WERI-Rb-1 (cell line): ENCODE measurements at regions not wholly inside any gene's neighbourhood (a gene's known extent, or its start where the extent isn't known, plus 50 kb on each side); places are given as distances from the start of the nearest gene placed in this dataset.

Source experiments
- DNase-seq: peaks from one replicate; pipeline ENCODE4 v3.0.0-alpha.2; 2020
- H3K27ac ChIP-seq: fragments of 250-450 bp; sonication (Bioruptor Pico); 2 replicates; pipeline ENCODE4 v1.5.1; 2020; ENCODE audit warnings: mild to moderate bottlenecking, moderate library complexity
- H3K27me3 ChIP-seq: fragments of 250-450 bp; sonication (Bioruptor Pico); 2 replicates; pipeline ENCODE4 v1.5.1; 2021; ENCODE audit warnings: mild to moderate bottlenecking, low read depth, moderate library complexity; ENCODE audit not compliant: insufficient read depth, severe bottlenecking
- H3K36me3 ChIP-seq: fragments of 250-450 bp; sonication (Bioruptor Pico); 2 replicates; pipeline ENCODE4 v1.5.1; 2020; ENCODE audit warnings: mild to moderate bottlenecking, moderate library complexity
- H3K4me3 ChIP-seq: 2 replicates; pipeline ENCODE4 v1.5.1; 2011; ENCODE audit warnings: low read depth, mild to moderate bottlenecking, control low read depth, low read length
- H3K9me3 ChIP-seq: fragments of 250-450 bp; sonication (Bioruptor Pico); 2 replicates; pipeline ENCODE4 v1.5.1; 2021; ENCODE audit warnings: mild to moderate bottlenecking, moderate library complexity; ENCODE audit not compliant: severe bottlenecking
- CTCF ChIP-seq: IDR thresholded peaks from 2 replicates; pipeline ENCODE4 v1.5.1; 2011; ENCODE audit warnings: low read depth, mild to moderate bottlenecking, control low read depth, inconsistent platforms, low read length

GRCh38 chr13:30105381-30105780 lies 202.0 kb downstream of the KATNAL1 start:
- peak; percentile 28 for DNase-seq

GRCh38 chr13:30103161-30103840 lies 204.1 kb downstream of the KATNAL1 start:
- no peak for DNase-seq
- Histone ChIP-seq H3K27ac (no peak overlapping the region), H3K36me3 (no peaks in the 10 kb centered on the region), H3K4me3 (no peak overlapping the region), H3K27me3 (no peaks in the 10 kb centered on the region), H3K9me3 (no peaks in the 10 kb centered on the region)
- no peak for TF ChIP-seq CTCF

More at GRCh38 chr13:30105381-30105780, 202.0 kb downstream of the KATNAL1 start:
- Histone ChIP-seq H3K4me3 (no peak overlapping the region), H3K9me3 (no peaks in the 10 kb centered on the region), H3K27ac (no peak overlapping the region), H3K36me3 (no peaks in the 10 kb centered on the region), H3K27me3 (no peaks in the 10 kb centered on the region)
- peak; percentile 35; the same call in 1 of the 2 replicates for TF ChIP-seq CTCF

- Histone ChIP-seq H3K36me3 (no peaks in the 10 kb centered on the region), H3K9me3 (no peaks in the 10 kb centered on the region), H3K27ac (no peak overlapping the region), H3K27me3 (no peaks in the 10 kb centered on the region), H3K4me3 (no peak overlapping the region)
- DNase-seq, result no peak
- TF ChIP-seq CTCF, result no peak
Observed at GRCh38 chr13:30100226-30100625, 207.1 kb downstream of the KATNAL1 start.

- Histone ChIP-seq H3K36me3 (no peaks in the 10 kb centered on the region), H3K9me3 (no peaks in the 10 kb centered on the region), H3K4me3 (no peak overlapping the region), H3K27me3 (no peaks in the 10 kb centered on the region), H3K27ac (no peak overlapping the region)
- DNase-seq, result no peak
- no peak for TF ChIP-seq CTCF
Observed at GRCh38 chr13:30097701-30098100, 209.7 kb downstream of the KATNAL1 start.

- no peaks in the 10 kb centered on the region for H3K9me3 ChIP-seq
- no peak overlapping the region for H3K27ac ChIP-seq
- TF ChIP-seq CTCF, result no peak
- no peaks in the 10 kb centered on the region for H3K36me3 ChIP-seq
- no peak for DNase-seq
- H3K4me3 ChIP-seq, result no peak overlapping the region
- no peaks in the 10 kb centered on the region for H3K27me3 ChIP-seq
Observed at GRCh38 chr13:30097089-30097488, 210.3 kb downstream of the KATNAL1 start.

GRCh38 chr13:30094015-30094414 lies 213.3 kb downstream of the KATNAL1 start:
- Histone ChIP-seq H3K4me3 (no peak overlapping the region), H3K9me3 (no peaks in the 10 kb centered on the region), H3K27ac (no peak overlapping the region), H3K27me3 (no peaks in the 10 kb centered on the region), H3K36me3 (no peaks in the 10 kb centered on the region)
- TF ChIP-seq CTCF, result no peak
- DNase-seq, result no peak
